IMR-90 (cell line): ENCODE measurements at regions not wholly inside any gene's neighbourhood (a gene's known extent, or its start where the extent isn't known, plus 50 kb on each side); places are given as distances from the start of the nearest gene placed in this dataset.

Experiments used
- ATAC-seq: fragments of 200-7000 bp; cut with Tn5 transposase; 2 replicates; pipeline ENCODE4 v1.9.1; 2020; ENCODE audit warnings: low read depth, mild to moderate bottlenecking, moderate library complexity
- BruUV-seq: library from RNA; stranded (reverse); fragments of 400-500 nt; replicated peaks from 2 replicates; lab custom pipeline; 2021; lab: Mats Ljungman, UMichigan
- CTCF ChIA-PET: fragments of 300-600 bp; formaldehyde crosslinking; extraction: SDS; loops from one replicate; lab custom pipeline; 2021; ENCODE audit warnings: antibody characterized with exemption; lab: Yijun Ruan, JAX
- POLR2A ChIA-PET: fragments of 300-600 bp; sonication (Branson Sonifier 250); formaldehyde crosslinking; loops from one replicate; lab custom pipeline; 2022; ENCODE audit warnings: antibody characterized with exemption; ENCODE audit not compliant: unreplicated experiment; lab: Charles Lee
- DNase-seq: peaks from one replicate; pipeline ENCODE4 v3.0.0; 2013
- H2AFZ ChIP-seq: replicated peaks from 2 replicates; pipeline ENCODE3; 2013; ENCODE audit warnings: low read length, mild to moderate bottlenecking; ENCODE audit not compliant: poor library complexity
- H2AK5ac ChIP-seq: 2 replicates; pipeline ENCODE4 v1.6.1; 2013; ENCODE audit warnings: low read depth, low read length, inconsistent platforms
- H2AK9ac ChIP-seq: replicated peaks from 2 replicates; pipeline ENCODE3; 2013; ENCODE audit warnings: mild to moderate bottlenecking, low read depth, low read length, moderate library complexity; ENCODE audit not compliant: poor library complexity
- H2BK120ac ChIP-seq: 2 replicates; pipeline ENCODE4 v1.6.1; 2013; ENCODE audit warnings: low read depth, low read length, inconsistent platforms
- H2BK15ac ChIP-seq: 3 replicates; pipeline ENCODE4 v1.6.1; 2013; ENCODE audit warnings: low read depth, low read length, inconsistent platforms
- H2BK20ac ChIP-seq: 2 replicates; pipeline ENCODE4 v1.6.1; 2013; ENCODE audit warnings: low read depth, mild to moderate bottlenecking, inconsistent platforms, low read length, moderate library complexity
- H2BK5ac ChIP-seq: 2 replicates; pipeline ENCODE4 v1.6.1; 2013; ENCODE audit warnings: mild to moderate bottlenecking, low read depth, low read length, inconsistent platforms; ENCODE audit not compliant: poor library complexity, severe bottlenecking
- H3K14ac ChIP-seq: replicated peaks from 2 replicates; pipeline ENCODE4 v1.6.1; 2013; ENCODE audit warnings: low read depth, low read length, inconsistent platforms
- H3K18ac ChIP-seq: 2 replicates; pipeline ENCODE4 v1.6.1; 2013; ENCODE audit warnings: low read depth, low read length, control low read depth
- H3K23ac ChIP-seq: 2 replicates; pipeline ENCODE4 v1.6.1; 2013; ENCODE audit warnings: low read depth, low read length, inconsistent platforms
- H3K27ac ChIP-seq: 2 replicates; pipeline ENCODE4 v1.5.1; 2013; ENCODE audit warnings: mild to moderate bottlenecking, control low read depth, low read length; ENCODE audit not compliant: insufficient read depth
- H3K27me3 ChIP-seq: 2 replicates; pipeline ENCODE4 v1.6.1; 2013; ENCODE audit warnings: low read length; ENCODE audit not compliant: control insufficient read depth, insufficient read depth
- H3K36me3 ChIP-seq: 2 replicates; pipeline ENCODE4 v1.6.1; 2013; ENCODE audit warnings: low read length, mixed read lengths; ENCODE audit not compliant: control insufficient read depth, insufficient read depth
- H3K4ac ChIP-seq: 2 replicates; pipeline ENCODE4 v1.6.1; 2013; ENCODE audit warnings: low read depth, low read length, inconsistent platforms
- H3K4me1 ChIP-seq: 2 replicates; pipeline ENCODE4 v1.6.1; 2013; ENCODE audit warnings: low read length, mixed read lengths; ENCODE audit not compliant: control insufficient read depth, insufficient read depth
- H3K4me2 ChIP-seq: 2 replicates; pipeline ENCODE4 v1.6.1; 2013; ENCODE audit warnings: low read depth, mild to moderate bottlenecking, control low read depth, low read length, moderate library complexity
- H3K4me3 ChIP-seq: 2 replicates; pipeline ENCODE4 v1.5.1; 2013; ENCODE audit warnings: low read depth, mild to moderate bottlenecking, control low read depth, low read length, moderate library complexity; ENCODE audit not compliant: insufficient read depth
- H3K56ac ChIP-seq: 2 replicates; pipeline ENCODE4 v1.6.1; 2013; ENCODE audit warnings: low read length, inconsistent platforms; ENCODE audit not compliant: insufficient read depth; ENCODE audit errors: extremely low read depth
- H3K79me1 ChIP-seq, 2 experiments: 2 replicates each; pipeline ENCODE4 v1.6.1; 2013; ENCODE audit warnings: low read length in 2 of 2, inconsistent platforms in 1 of 2, low read depth in 1 of 2
- H3K9ac ChIP-seq: 2 replicates; pipeline ENCODE4 v1.6.1; 2013; ENCODE audit warnings: low read depth, low read length, control low read depth
- H3K9me1 ChIP-seq: 2 replicates; pipeline ENCODE4 v1.6.1; 2013; ENCODE audit warnings: low read length, inconsistent platforms; ENCODE audit not compliant: insufficient read depth
- H3K9me3 ChIP-seq: 2 replicates; pipeline ENCODE4 v1.6.1; 2013; ENCODE audit warnings: low read length; ENCODE audit not compliant: control insufficient read depth, insufficient read depth
- H4K20me1 ChIP-seq: 2 replicates; pipeline ENCODE4 v1.6.1; 2013; ENCODE audit warnings: low read length, inconsistent platforms; ENCODE audit not compliant: insufficient read depth
- H4K5ac ChIP-seq: 2 replicates; pipeline ENCODE4 v1.6.1; 2013; ENCODE audit warnings: mild to moderate bottlenecking, low read depth, low read length, control low read depth
- H4K8ac ChIP-seq, 2 experiments: 2 replicates each; pipeline ENCODE4 v1.6.1; 2013; ENCODE audit warnings: low read depth in 2 of 2, low read length in 2 of 2, control low read depth in 1 of 2, inconsistent platforms in 1 of 2
- H4K91ac ChIP-seq: 2 replicates; pipeline ENCODE4 v1.6.1; 2013; ENCODE audit warnings: low read depth, low read length, inconsistent platforms; ENCODE audit not compliant: insufficient read depth
- BHLHE40 ChIP-seq: fragments of 150-350 bp; IDR thresholded peaks from 2 replicates; pipeline ENCODE4 v1.6.1; 2016; ENCODE audit warnings: mild to moderate bottlenecking, low read depth, low read length
- CEBPB ChIP-seq: IDR thresholded peaks from 2 replicates; pipeline ENCODE4 v1.6.1; 2012; ENCODE audit warnings: low read depth, low read length, improper control_type of control experiment
- CHD1 ChIP-seq: IDR thresholded peaks from 2 replicates; pipeline ENCODE4 v1.6.1; 2012; ENCODE audit warnings: low read depth, low read length, improper control_type of control experiment
- CTCF ChIP-seq: conservative IDR thresholded peaks from 2 replicates; pipeline ENCODE4 v1.5.1; 2012; ENCODE audit warnings: mild to moderate bottlenecking, low read depth, low read length, improper control_type of control experiment
- ELK1 ChIP-seq: fragments of 150-350 bp; IDR thresholded peaks from 2 replicates; pipeline ENCODE4 v1.6.1; 2016; ENCODE audit warnings: low read depth, mild to moderate bottlenecking, low read length, moderate library complexity, borderline replicate concordance
- FOS ChIP-seq: fragments of 150-350 bp; IDR thresholded peaks from 2 replicates; pipeline ENCODE4 v1.6.1; 2016; ENCODE audit warnings: low read depth, low read length
- MAFK ChIP-seq: IDR thresholded peaks from 2 replicates; pipeline ENCODE4 v1.6.1; 2012; ENCODE audit warnings: low read depth, low read length, improper control_type of control experiment
- MXI1 ChIP-seq: IDR thresholded peaks from 2 replicates; pipeline ENCODE4 v1.6.1; 2012; ENCODE audit warnings: low read depth, mild to moderate bottlenecking, low read length, moderate library complexity, borderline replicate concordance
- NFE2L2 ChIP-seq: fragments of 150-350 bp; IDR thresholded peaks from 2 replicates; pipeline ENCODE4 v1.6.1; 2016; ENCODE audit warnings: low read depth, mild to moderate bottlenecking, low read length
- POLR2A ChIP-seq: IDR thresholded peaks from 2 replicates; pipeline ENCODE4 v1.6.1; 2012; ENCODE audit warnings: mild to moderate bottlenecking, low read depth, low read length
- RAD21 ChIP-seq: IDR thresholded peaks from 2 replicates; pipeline ENCODE4 v1.6.1; 2012; ENCODE audit warnings: low read length, improper control_type of control experiment
- RCOR1 ChIP-seq: IDR thresholded peaks from 2 replicates; pipeline ENCODE4 v1.6.1; 2012; ENCODE audit warnings: mild to moderate bottlenecking, low read length, improper control_type of control experiment; ENCODE audit not compliant: insufficient replicate concordance
- RFX5 ChIP-seq: IDR thresholded peaks from 2 replicates; pipeline ENCODE4 v1.8.0; 2012; ENCODE audit warnings: low read depth, mild to moderate bottlenecking, low read length, moderate library complexity
- SMC3 ChIP-seq: fragments of 150-350 bp; IDR thresholded peaks from 2 replicates; pipeline ENCODE4 v1.6.1; 2016; ENCODE audit warnings: low read depth, mild to moderate bottlenecking, antibody characterized with exemption, low read length, moderate library complexity
- USF2 ChIP-seq: fragments of 150-350 bp; IDR thresholded peaks from 2 replicates; pipeline ENCODE4 v1.6.1; 2017; ENCODE audit warnings: mild to moderate bottlenecking, antibody characterized with exemption, low read length, low read depth
- WGBS, 2 experiments: methylation state at CpG; one replicate each; pipeline versions ENCODE4 v1.1.5 to v1.1.7; 2013; ENCODE audit warnings: missing lambda C conversion rate in 2 of 2; ENCODE audit not compliant: insufficient read length in 1 of 2; ENCODE audit errors: extremely low coverage in 2 of 2; 5-methylcytosine and 5-hydroxymethylcytosine counted together
- dilution Hi-C: fragments of 300-500 bp; cut with HindIII; formaldehyde crosslinking; loops from one replicate; pipeline ENCODE4 v1.14.3; 2018; ENCODE audit warnings: low sequenced_read_pairs; ENCODE audit not compliant: unreplicated experiment
- in situ Hi-C: fragments of 300-500 bp; cut with MboI; formaldehyde crosslinking; loops from 3 replicates; pipeline ENCODE4 v1.14.3; 2019; ENCODE audit warnings: low sequenced_read_pairs, inconsistent platforms, mixed read lengths
- intact Hi-C: fragments of 100-400 bp; cut with micrococcal nuclease; formaldehyde crosslinking; loops from 2 replicates; pipeline ENCODE4 v1.10.0; 2022

- no peak overlapping the region for H2BK120ac ChIP-seq
- H2AK5ac ChIP-seq: no peak overlapping the region
- in situ Hi-C loops (no loop called here), intact Hi-C loops (no loop called here), dilution Hi-C loops (no loop called here)
- no peaks in the 10 kb centered on the region for H3K79me1 ChIP-seq
- WGBS, 2 experiments: no CpG with 5 or more reads among the region's 1 CpG
- H4K91ac ChIP-seq: no peak overlapping the region
- ChIA-PET POLR2A (no interaction called here), CTCF (no interaction called here)
- no peaks in the 10 kb centered on the region for H3K27me3 ChIP-seq
- H4K8ac ChIP-seq: no peak overlapping the region
- H3K9me1 ChIP-seq: no peaks in the 10 kb centered on the region
- H3K36me3 ChIP-seq: no peaks in the 10 kb centered on the region
- no peak overlapping the region for H3K56ac ChIP-seq
- H3K9ac ChIP-seq: no peak overlapping the region
- no peak overlapping the region for H3K23ac ChIP-seq
- ATAC-seq (no peak), DNase-seq (no peak)
- no peak overlapping the region for H3K4me2 ChIP-seq
- H4K5ac ChIP-seq: no peak overlapping the region
- H2BK20ac ChIP-seq: no peak overlapping the region
- TF ChIP-seq RAD21 (no peak), BHLHE40 (no peak), CEBPB (no peak), RFX5 (no peak), NFE2L2 (no peak), USF2 (no peak), MAFK (no peak), CTCF (no peak), ELK1 (no peak), RCOR1 (no peak), FOS (no peak), SMC3 (no peak), CHD1 (no peak), MXI1 (no peak), POLR2A (no peak)
- no peak overlapping the region for H3K18ac ChIP-seq
- BruUV-seq: no TSS peak
- no peak overlapping the region for H3K4me3 ChIP-seq
- H3K14ac ChIP-seq: no peak overlapping the region
- H3K4ac ChIP-seq: no peak overlapping the region
- no peak overlapping the region for H2BK15ac ChIP-seq
- no peak overlapping the region for H2BK5ac ChIP-seq
- no peak overlapping the region for H2AFZ ChIP-seq
- H4K20me1 ChIP-seq: no peaks in the 10 kb centered on the region
- H3K27ac ChIP-seq: no peak overlapping the region
- H3K4me1 ChIP-seq: no peaks in the 10 kb centered on the region
- H3K9me3 ChIP-seq: peaks cover 14% of the 10 kb centered on the region
- no peak overlapping the region for H2AK9ac ChIP-seq
Measured at GRCh38 chr7:126044662-126045061, 1115.0 kb upstream of the POT1 start.
